ENCODE measurements at regions not wholly inside any gene's neighbourhood (a gene's known extent, or its start where the extent isn't known, plus 50 kb on each side); places are given as distances from the start of the nearest gene placed in this dataset.
"Not testable (repeated sequence)": the region's sequence is repeated elsewhere in the genome, so short reads cannot be mapped to it uniquely, and the experiment has no call there.

GRCh38 chr4:64756016-64756415 lies 346.8 kb upstream of the TECRL start:
- DNase-seq (ENCODE audit: low spot score): no peak
- in situ Hi-C loops (cut with MboI; ENCODE audit: low sequenced_read_pairs, unreplicated experiment): no loop called here
- no peak for TF ChIP-seq CTCF (IDR thresholded peaks at IDR 0.05; ENCODE audit: borderline replicate concordance, control extremely low read depth, extremely low read depth, insufficient read depth, missing control alignments)

- DNase-seq (ENCODE audit: low spot score): no peak
- in situ Hi-C loops (cut with MboI; ENCODE audit: low sequenced_read_pairs, unreplicated experiment): no loop called here
- no peak for TF ChIP-seq CTCF (IDR thresholded peaks at IDR 0.05; ENCODE audit: borderline replicate concordance, control extremely low read depth, extremely low read depth, insufficient read depth, missing control alignments)
Observed at GRCh38 chr4:64747919-64748715, 338.9 kb upstream of the TECRL start.

- in situ Hi-C loops (cut with MboI; ENCODE audit: low sequenced_read_pairs, unreplicated experiment): no loop called here
- TF ChIP-seq CTCF (IDR thresholded peaks at IDR 0.05; ENCODE audit: borderline replicate concordance, control extremely low read depth, extremely low read depth, insufficient read depth, missing control alignments): no peak
- DNase-seq (ENCODE audit: low spot score): no peak
Observed at GRCh38 chr4:64738240-64738639, 329.0 kb upstream of the TECRL start.

GRCh38 chr4:64737854-64738138 lies 328.5 kb upstream of the TECRL start:
- in situ Hi-C loops (cut with MboI; ENCODE audit: low sequenced_read_pairs, unreplicated experiment); DNase-seq (ENCODE audit: low spot score): not testable (repeated sequence)

- TF ChIP-seq CTCF (IDR thresholded peaks at IDR 0.05; ENCODE audit: borderline replicate concordance, control extremely low read depth, extremely low read depth, insufficient read depth, missing control alignments): no peak
- in situ Hi-C loops (cut with MboI; ENCODE audit: low sequenced_read_pairs, unreplicated experiment): no loop called here
- no peak for DNase-seq (ENCODE audit: low spot score)
Observed at GRCh38 chr4:64737026-64737853, 328.0 kb upstream of the TECRL start.

GRCh38 chr4:64729561-64729960 lies 320.3 kb upstream of the TECRL start:
- no peak for DNase-seq (ENCODE audit: low spot score)
- in situ Hi-C loops (cut with MboI; ENCODE audit: low sequenced_read_pairs, unreplicated experiment): no loop called here
- TF ChIP-seq CTCF (IDR thresholded peaks at IDR 0.05; ENCODE audit: borderline replicate concordance, control extremely low read depth, extremely low read depth, insufficient read depth, missing control alignments): no peak

- TF ChIP-seq CTCF (IDR thresholded peaks at IDR 0.05; ENCODE audit: borderline replicate concordance, control extremely low read depth, extremely low read depth, insufficient read depth, missing control alignments): no peak
- in situ Hi-C loops (cut with MboI; ENCODE audit: low sequenced_read_pairs, unreplicated experiment): no loop called here
- no peak for DNase-seq (ENCODE audit: low spot score)
Observed at GRCh38 chr4:64727960-64728359, 318.7 kb upstream of the TECRL start.

- in situ Hi-C loops (cut with MboI; ENCODE audit: low sequenced_read_pairs, unreplicated experiment); DNase-seq (ENCODE audit: low spot score): not testable (repeated sequence)
Observed at GRCh38 chr4:64727391-64727790, 318.1 kb upstream of the TECRL start.

Data from GM13976 (cell line).